OCI-LY3 (cell line): ENCODE measurements at regions not wholly inside any gene's neighbourhood (a gene's known extent, or its start where the extent isn't known, plus 50 kb on each side); places are given as distances from the start of the nearest gene placed in this dataset.

Experiments used
- CTCF ChIP-seq: fragments of 200-600, 300-600 bp; sonication (generic); IDR thresholded peaks from 2 replicates; pipeline ENCODE4 v1.5.1; 2014; ENCODE audit warnings: antibody characterized with exemption, low read length, low read depth
- EZH2phosphoT487 ChIP-seq: fragments of 200-600 bp; shearing (Covaris generic); IDR thresholded peaks from 2 replicates; pipeline ENCODE4 v1.6.1; 2018; ENCODE audit warnings: antibody characterized with exemption, mixed run types, low read depth

GRCh38 chr18:30404422-30404821 lies 638.1 kb downstream of the DSC3 start:
- TF ChIP-seq CTCF (no peak), EZH2phosphoT487 (no peak)
